GM20000 (cell line): ENCODE measurements at regions not wholly inside any gene's neighbourhood (a gene's known extent, or its start where the extent isn't known, plus 50 kb on each side); places are given as distances from the start of the nearest gene placed in this dataset.

ENCODE experiments used
- DNase-seq: peaks from one replicate; pipeline ENCODE4 v3.0.0; 2012; ENCODE audit warnings: low spot score
- TF ChIP-seq, protein P1 (sequence below): IDR thresholded peaks from 2 replicates; pipeline ENCODE4 v1.5.1; 2012; ENCODE audit warnings: mild to moderate bottlenecking, control low read depth; ENCODE audit errors: extremely low read depth, missing control alignments

GRCh38 chr10:104518891-104519290 is 122.2 kb upstream of the SORCS3 start:
- TF ChIP-seq, protein P1, sequence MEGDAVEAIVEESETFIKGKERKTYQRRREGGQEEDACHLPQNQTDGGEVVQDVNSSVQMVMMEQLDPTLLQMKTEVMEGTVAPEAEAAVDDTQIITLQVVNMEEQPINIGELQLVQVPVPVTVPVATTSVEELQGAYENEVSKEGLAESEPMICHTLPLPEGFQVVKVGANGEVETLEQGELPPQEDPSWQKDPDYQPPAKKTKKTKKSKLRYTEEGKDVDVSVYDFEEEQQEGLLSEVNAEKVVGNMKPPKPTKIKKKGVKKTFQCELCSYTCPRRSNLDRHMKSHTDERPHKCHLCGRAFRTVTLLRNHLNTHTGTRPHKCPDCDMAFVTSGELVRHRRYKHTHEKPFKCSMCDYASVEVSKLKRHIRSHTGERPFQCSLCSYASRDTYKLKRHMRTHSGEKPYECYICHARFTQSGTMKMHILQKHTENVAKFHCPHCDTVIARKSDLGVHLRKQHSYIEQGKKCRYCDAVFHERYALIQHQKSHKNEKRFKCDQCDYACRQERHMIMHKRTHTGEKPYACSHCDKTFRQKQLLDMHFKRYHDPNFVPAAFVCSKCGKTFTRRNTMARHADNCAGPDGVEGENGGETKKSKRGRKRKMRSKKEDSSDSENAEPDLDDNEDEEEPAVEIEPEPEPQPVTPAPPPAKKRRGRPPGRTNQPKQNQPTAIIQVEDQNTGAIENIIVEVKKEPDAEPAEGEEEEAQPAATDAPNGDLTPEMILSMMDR, result no peak
- DNase-seq, result no peak

- TF ChIP-seq, protein P1, result no peak
- DNase-seq, result no peak
Measured at GRCh38 chr10:104520653-104521052, 120.4 kb upstream of the SORCS3 start.

GRCh38 chr10:104521901-104522694 is 119.0 kb upstream of the SORCS3 start:
- TF ChIP-seq, protein P1, result no peak
- DNase-seq, result no peak

- DNase-seq, result no peak
- TF ChIP-seq, protein P1, result no peak
Measured at GRCh38 chr10:104526188-104526587, 114.9 kb upstream of the SORCS3 start.

DNA sequence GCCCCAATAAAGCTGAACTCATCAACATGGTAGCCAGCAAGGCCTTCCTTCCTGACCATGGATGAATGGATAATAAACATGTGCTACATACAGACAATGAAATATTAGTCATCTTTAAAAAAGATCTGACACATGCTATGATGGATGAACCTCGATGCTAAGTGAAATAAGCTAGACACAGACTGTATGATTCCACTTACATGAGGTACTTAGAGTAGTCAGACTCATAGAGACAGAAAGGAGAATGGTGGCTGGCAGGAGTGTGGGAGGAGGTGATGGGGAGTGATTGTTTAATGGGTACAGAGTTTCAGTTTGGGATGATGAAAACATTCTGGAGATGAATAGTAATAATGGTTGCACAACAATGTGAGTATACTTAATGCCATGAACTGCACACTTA is 114.1 kb upstream of the SORCS3 start:
- TF ChIP-seq, protein P1, result no peak
- no peak for DNase-seq

DNA sequence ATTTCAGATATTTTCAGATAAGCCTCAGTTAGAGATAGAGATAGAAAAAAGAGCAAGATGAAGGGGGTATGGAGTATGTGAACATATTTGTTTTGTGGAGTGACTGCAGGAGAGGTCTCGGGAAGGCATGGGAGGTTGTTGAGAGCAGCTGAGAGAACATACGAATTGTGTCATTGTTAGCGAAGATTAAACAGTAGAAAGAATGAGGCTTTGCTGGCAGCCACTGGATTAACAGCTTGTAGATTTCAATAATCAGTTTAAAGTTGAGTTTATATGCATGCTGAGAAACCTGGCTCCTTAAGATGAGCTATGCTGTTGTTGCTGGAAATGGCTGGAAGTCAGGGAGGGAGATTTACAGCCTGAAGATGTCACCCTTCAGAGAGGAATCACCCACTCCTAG is 100.9 kb upstream of the SORCS3 start:
- DNase-seq, result no peak

GRCh38 chr10:104541820-104542219 is 99.3 kb upstream of the SORCS3 start:
- TF ChIP-seq, protein P1, result no peak
- DNase-seq, result no peak

More for the DNA sequence above, 100.9 kb upstream of the SORCS3 start:
- TF ChIP-seq, protein P1, result no peak
